ENCODE measurements at regions not wholly inside any gene's neighbourhood (a gene's known extent, or its start where the extent isn't known, plus 50 kb on each side); places are given as distances from the start of the nearest gene placed in this dataset.

- DNase-seq = no peak
Observed at GRCh38 chr4:11342401-11342800, 86.3 kb downstream of the HS3ST1 start.

GRCh38 chr4:11341337-11342043 is 87.2 kb downstream of the HS3ST1 start:
- DNase-seq = no peak

GRCh38 chr4:11338956-11339782 is 89.5 kb downstream of the HS3ST1 start:
- DNase-seq = no peak

- DNase-seq = no peak
Observed at GRCh38 chr4:11337287-11337686, 91.4 kb downstream of the HS3ST1 start.

GRCh38 chr4:11336435-11336834 is 92.3 kb downstream of the HS3ST1 start:
- no peak for DNase-seq

- no peak for DNase-seq
Observed at GRCh38 chr4:11334887-11335286, 93.8 kb downstream of the HS3ST1 start.

- no peak for DNase-seq
Observed at GRCh38 chr4:11328401-11328800, 100.3 kb downstream of the HS3ST1 start.

- DNase-seq = no peak
Observed at GRCh38 chr4:11326021-11326420, 102.7 kb downstream of the HS3ST1 start.

- DNase-seq = no peak
Observed at GRCh38 chr4:11323771-11324170, 104.9 kb downstream of the HS3ST1 start.

- DNase-seq = no peak
Observed at GRCh38 chr4:11313157-11313943, 115.3 kb downstream of the HS3ST1 start.

- no peak for DNase-seq
Observed at GRCh38 chr4:11312389-11312788, 116.3 kb downstream of the HS3ST1 start.

- DNase-seq = no peak
Observed at GRCh38 chr4:11301075-11301660, 127.5 kb downstream of the HS3ST1 start.

- DNase-seq = no peak
Observed at GRCh38 chr4:11299836-11300235, 128.9 kb downstream of the HS3ST1 start.

GRCh38 chr4:11299016-11299415 is 129.7 kb downstream of the HS3ST1 start:
- no peak for DNase-seq

- no peak for DNase-seq
Observed at GRCh38 chr4:11298451-11298850, 130.2 kb downstream of the HS3ST1 start.

GRCh38 chr4:11297627-11298026 is 131.1 kb downstream of the HS3ST1 start:
- DNase-seq = no peak

- no peak for DNase-seq
Observed at GRCh38 chr4:11297201-11297600, 131.5 kb downstream of the HS3ST1 start.

GRCh38 chr4:11293866-11294265 is 134.8 kb downstream of the HS3ST1 start:
- DNase-seq = no peak

GRCh38 chr4:11287055-11287454 is 141.6 kb downstream of the HS3ST1 start:
- DNase-seq = no peak

GRCh38 chr4:11286533-11286932 is 142.2 kb downstream of the HS3ST1 start:
- DNase-seq = no peak

GRCh38 chr4:11281720-11282119 is 147.0 kb downstream of the HS3ST1 start:
- DNase-seq = no peak

- no peak for DNase-seq
Observed at GRCh38 chr4:11271263-11271662, 157.4 kb downstream of the HS3ST1 start.

- no peak for DNase-seq
Observed at GRCh38 chr4:11268149-11268548, 160.5 kb downstream of the HS3ST1 start.

All from NCI-H1105 (cell line).